ENCODE measurements at regions not wholly inside any gene's neighbourhood (a gene's known extent, or its start where the extent isn't known, plus 50 kb on each side); places are given as distances from the start of the nearest gene placed in this dataset.
A peak's percentile ranks its signal among the peaks of the same experiment; 100 is the strongest.

- H4K20me1 ChIP-seq (ENCODE audit: insufficient read depth, low read length) = no peaks in the 10 kb centered on the region
- no peak overlapping the region for H3K9ac ChIP-seq (ENCODE audit: low read depth, low read length)
- ATAC-seq (ENCODE audit: insufficient read depth, low read depth) = no peak
- no peaks in the 10 kb centered on the region for H3K79me2 ChIP-seq (ENCODE audit: insufficient read depth, low read length)
- H3K27me3 ChIP-seq (ENCODE audit: insufficient read depth, low read length, poor library complexity) = no peaks in the 10 kb centered on the region
- TF ChIP-seq EZH2 (IDR thresholded peaks at IDR 0.05; ENCODE audit: borderline replicate concordance, low read depth, low read length, severe bottlenecking) = no peak
- no peak for TF ChIP-seq CTCF (IDR thresholded peaks at IDR 0.05; ENCODE audit: borderline replicate concordance, extremely low read depth, low read length, poor library complexity, severe bottlenecking)
- no peaks in the 10 kb centered on the region for H3K36me3 ChIP-seq (ENCODE audit: insufficient read depth, low read length)
- no peak overlapping the region for H3K4me2 ChIP-seq (ENCODE audit: insufficient read depth, low read length)
- no peak for DNase-seq
- H3K27ac ChIP-seq (ENCODE audit: low read length) = no peak overlapping the region
- H3K9me3 ChIP-seq (ENCODE audit: insufficient read depth, low read length, severe bottlenecking) = no peaks in the 10 kb centered on the region
- no peak overlapping the region for H3K4me3 ChIP-seq (ENCODE audit: low read depth in 1 of 2, low read length in 2 of 2)
- no peak overlapping the region for H2AFZ ChIP-seq (ENCODE audit: low read depth, low read length)
- no peaks in the 10 kb centered on the region for H3K4me1 ChIP-seq (ENCODE audit: insufficient read depth, low read length)
Observed at GRCh38 chr3:153617463-153617862, 455.4 kb downstream of the RAP2B start.

DNA sequence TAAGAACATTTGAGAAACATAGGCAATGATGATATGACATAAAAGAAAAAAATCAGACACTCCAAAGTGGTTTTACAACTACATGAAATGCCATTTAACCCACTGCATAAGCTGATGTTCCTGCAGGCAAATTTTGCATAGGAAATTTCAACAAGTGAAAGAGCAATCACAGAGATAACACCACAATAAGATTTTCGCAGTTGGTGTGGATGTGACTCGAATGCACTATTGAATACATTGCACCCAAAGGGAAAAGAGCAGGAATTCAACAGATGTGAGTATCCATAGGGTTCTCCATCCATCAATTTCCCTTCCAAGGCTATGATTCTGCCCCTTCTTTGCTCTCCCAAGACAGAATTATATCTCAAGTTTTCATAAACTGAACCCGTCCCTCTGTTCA is 456.1 kb downstream of the RAP2B start:
- ATAC-seq (ENCODE audit: insufficient read depth, low read depth) = no peak
- DNase-seq = no peak
- H2AFZ ChIP-seq (ENCODE audit: low read depth, low read length) = no peak overlapping the region

DNA sequence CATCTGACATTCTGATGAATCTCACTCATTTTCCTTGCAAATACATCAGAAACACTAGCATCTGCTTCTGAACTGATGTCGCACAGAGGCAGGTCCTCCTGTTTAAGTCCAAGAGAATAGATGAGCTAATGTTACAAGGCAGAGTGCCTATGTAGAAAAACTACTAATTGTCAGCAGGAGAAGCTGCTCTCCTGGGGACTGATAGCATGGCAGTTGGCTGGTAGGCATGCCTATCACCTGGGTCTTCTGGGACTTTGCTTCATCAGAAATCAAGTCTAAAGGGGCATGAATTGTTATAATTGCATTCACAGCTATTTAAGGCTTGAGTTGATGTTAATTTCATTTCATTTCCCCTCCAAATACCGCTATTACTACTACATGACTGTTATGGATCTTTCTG is 457.2 kb downstream of the RAP2B start:
- H3K9ac ChIP-seq (ENCODE audit: low read depth, low read length) = no peak overlapping the region
- H3K36me3 ChIP-seq (ENCODE audit: insufficient read depth, low read length) = no peaks in the 10 kb centered on the region
- no peaks in the 10 kb centered on the region for H3K27me3 ChIP-seq (ENCODE audit: insufficient read depth, low read length, poor library complexity)
- no peak for ATAC-seq (ENCODE audit: insufficient read depth, low read depth)
- TF ChIP-seq EZH2 (IDR thresholded peaks at IDR 0.05; ENCODE audit: borderline replicate concordance, low read depth, low read length, severe bottlenecking) = no peak
- no peak for TF ChIP-seq CTCF (IDR thresholded peaks at IDR 0.05; ENCODE audit: borderline replicate concordance, extremely low read depth, low read length, poor library complexity, severe bottlenecking)
- no peaks in the 10 kb centered on the region for H3K4me1 ChIP-seq (ENCODE audit: insufficient read depth, low read length)
- H3K9me3 ChIP-seq (ENCODE audit: insufficient read depth, low read length, severe bottlenecking) = no peaks in the 10 kb centered on the region
- no peak for DNase-seq
- no peak overlapping the region for H3K4me3 ChIP-seq (ENCODE audit: low read depth in 1 of 2, low read length in 2 of 2)
- no peaks in the 10 kb centered on the region for H3K79me2 ChIP-seq (ENCODE audit: insufficient read depth, low read length)
- no peak overlapping the region for H3K27ac ChIP-seq (ENCODE audit: low read length)
- H3K4me2 ChIP-seq (ENCODE audit: insufficient read depth, low read length) = no peak overlapping the region
- no peaks in the 10 kb centered on the region for H4K20me1 ChIP-seq (ENCODE audit: insufficient read depth, low read length)
- H2AFZ ChIP-seq (ENCODE audit: low read depth, low read length) = no peak overlapping the region

More for the DNA sequence above, 456.1 kb downstream of the RAP2B start:
- H3K9me3 ChIP-seq (ENCODE audit: insufficient read depth, low read length, severe bottlenecking) = no peaks in the 10 kb centered on the region
- no peak overlapping the region for H3K27ac ChIP-seq (ENCODE audit: low read length)
- no peaks in the 10 kb centered on the region for H3K27me3 ChIP-seq (ENCODE audit: insufficient read depth, low read length, poor library complexity)
- no peaks in the 10 kb centered on the region for H3K36me3 ChIP-seq (ENCODE audit: insufficient read depth, low read length)
- H3K4me1 ChIP-seq (ENCODE audit: insufficient read depth, low read length) = no peaks in the 10 kb centered on the region
- no peaks in the 10 kb centered on the region for H4K20me1 ChIP-seq (ENCODE audit: insufficient read depth, low read length)
- H3K4me2 ChIP-seq (ENCODE audit: insufficient read depth, low read length) = no peak overlapping the region
- H3K4me3 ChIP-seq (ENCODE audit: low read depth in 1 of 2, low read length in 2 of 2) = no peak overlapping the region
- H3K9ac ChIP-seq (ENCODE audit: low read depth, low read length) = no peak overlapping the region
- TF ChIP-seq CTCF (IDR thresholded peaks at IDR 0.05; ENCODE audit: borderline replicate concordance, extremely low read depth, low read length, poor library complexity, severe bottlenecking) (no peak), EZH2 (IDR thresholded peaks at IDR 0.05; ENCODE audit: borderline replicate concordance, low read depth, low read length, severe bottlenecking) (no peak)
- no peaks in the 10 kb centered on the region for H3K79me2 ChIP-seq (ENCODE audit: insufficient read depth, low read length)

DNA sequence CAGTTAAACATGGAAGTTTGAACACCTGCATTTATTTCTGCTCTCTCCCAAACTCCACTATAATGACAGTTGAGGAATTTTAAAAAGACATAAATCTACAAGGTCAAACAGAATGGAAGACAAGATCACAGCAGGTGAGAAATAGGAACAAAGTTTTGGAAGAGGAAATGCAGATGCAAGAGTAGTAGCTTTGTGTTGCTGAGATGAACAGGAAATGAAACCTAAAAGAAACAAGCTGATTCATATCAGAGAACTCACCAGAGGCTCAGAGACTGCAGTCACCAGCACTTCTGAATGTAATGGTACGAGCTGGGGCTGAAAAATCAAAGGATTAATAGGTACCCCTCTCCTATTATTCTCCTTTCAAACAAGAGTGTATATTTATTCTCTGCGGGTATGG is 459.9 kb downstream of the RAP2B start:
- ATAC-seq (ENCODE audit: insufficient read depth, low read depth) = peak; percentile 59; the same call in 1 of the 3 replicates
- Histone ChIP-seq H4K20me1 (ENCODE audit: insufficient read depth, low read length) (no peaks in the 10 kb centered on the region), H3K4me2 (ENCODE audit: insufficient read depth, low read length) (no peak overlapping the region), H3K4me1 (ENCODE audit: insufficient read depth, low read length) (no peaks in the 10 kb centered on the region), H3K9me3 (ENCODE audit: insufficient read depth, low read length, severe bottlenecking) (no peaks in the 10 kb centered on the region), H3K27ac (ENCODE audit: low read length) (no peak overlapping the region), H3K27me3 (ENCODE audit: insufficient read depth, low read length, poor library complexity) (no peaks in the 10 kb centered on the region), H3K36me3 (ENCODE audit: insufficient read depth, low read length) (no peaks in the 10 kb centered on the region), H3K9ac (ENCODE audit: low read depth, low read length) (no peak overlapping the region), H2AFZ (ENCODE audit: low read depth, low read length) (no peak overlapping the region), H3K4me3 (ENCODE audit: low read depth in 1 of 2, low read length in 2 of 2) (no peak overlapping the region), H3K79me2 (ENCODE audit: insufficient read depth, low read length) (no peaks in the 10 kb centered on the region)
- no peak for DNase-seq
- no peak for TF ChIP-seq CTCF (IDR thresholded peaks at IDR 0.05; ENCODE audit: borderline replicate concordance, extremely low read depth, low read length, poor library complexity, severe bottlenecking)
- no peak for TF ChIP-seq EZH2 (IDR thresholded peaks at IDR 0.05; ENCODE audit: borderline replicate concordance, low read depth, low read length, severe bottlenecking)
